HK-2 (cell line): ENCODE measurements at regions not wholly inside any gene's neighbourhood (a gene's known extent, or its start where the extent isn't known, plus 50 kb on each side); places are given as distances from the start of the nearest gene placed in this dataset.

Experiments
- DNase-seq: peaks from one replicate; pipeline ENCODE4 v3.0.0-alpha.2; 2018; ENCODE audit not compliant: unreplicated experiment

GRCh38 chr2:147711031-147711430, 133.8 kb upstream of the ACVR2A start:
- DNase-seq = no peak

- DNase-seq = no peak
These were observed 135.2 kb upstream of the ACVR2A start for GRCh38 chr2:147709655-147710054.

GRCh38 chr2:147703171-147703570, 141.7 kb upstream of the ACVR2A start:
- DNase-seq = no peak

GRCh38 chr2:147698166-147698565, 146.7 kb upstream of the ACVR2A start:
- DNase-seq = no peak

GRCh38 chr2:147696426-147696825, 148.4 kb upstream of the ACVR2A start:
- DNase-seq = no peak

DNA sequence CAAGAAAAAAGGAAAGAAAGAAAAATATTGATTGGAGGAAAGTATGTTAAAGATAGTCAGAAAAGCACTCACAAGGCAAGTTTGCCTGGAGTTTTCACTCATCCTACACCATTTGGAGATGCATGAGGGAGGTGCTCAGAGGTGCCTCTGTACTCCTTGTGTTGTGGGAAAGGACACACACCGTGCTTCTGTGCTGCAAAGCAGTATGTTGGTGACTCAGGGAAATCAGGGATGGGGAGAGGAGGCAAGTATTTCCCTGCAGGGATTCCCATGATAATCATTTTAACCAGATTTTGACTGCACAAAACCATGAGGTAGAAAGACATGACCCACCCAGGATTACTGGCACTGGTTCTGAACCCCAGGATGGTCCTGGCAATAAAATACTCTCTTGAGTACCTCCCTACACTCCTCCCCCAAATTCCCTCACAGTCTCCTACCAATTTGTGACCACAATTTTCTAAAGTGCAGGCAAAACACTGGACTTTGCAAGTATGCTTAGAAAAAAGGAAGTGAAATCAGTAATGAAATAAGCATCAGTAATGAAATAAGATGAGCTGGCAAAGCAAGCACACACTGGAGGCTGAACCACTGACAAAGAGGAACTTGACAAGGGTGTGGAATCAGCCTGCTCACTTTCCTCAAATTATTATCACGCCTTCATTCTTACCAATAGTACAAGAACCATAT, 155.5 kb upstream of the ACVR2A start:
- no peak for DNase-seq

- no peak for DNase-seq
These were observed 156.6 kb upstream of the ACVR2A start for GRCh38 chr2:147688242-147688641.

GRCh38 chr2:147686365-147686764, 158.5 kb upstream of the ACVR2A start:
- DNase-seq = no peak

DNA sequence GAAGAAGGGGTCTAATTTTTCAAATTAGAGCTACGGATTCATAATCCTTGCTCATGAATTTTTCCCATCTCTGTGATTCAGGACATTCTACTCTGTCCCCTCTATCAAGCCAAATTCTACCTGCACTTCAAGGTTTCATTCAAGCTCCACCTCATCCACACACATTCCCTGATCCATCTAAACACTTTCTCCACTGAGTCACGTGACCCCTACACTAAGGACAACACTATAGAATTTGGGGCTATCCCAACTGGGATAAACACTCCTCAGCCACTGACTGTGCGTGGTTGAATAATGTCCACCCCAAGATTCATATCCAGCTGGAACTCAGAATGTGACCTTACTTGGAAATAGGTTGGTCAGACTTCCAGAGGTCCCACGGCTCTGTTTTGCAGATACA, 159.9 kb upstream of the ACVR2A start:
- DNase-seq = no peak

- DNase-seq = no peak
These were observed 161.4 kb upstream of the ACVR2A start for GRCh38 chr2:147683380-147683779.

GRCh38 chr2:147681093-147681492, 163.7 kb upstream of the ACVR2A start:
- no peak for DNase-seq

DNA sequence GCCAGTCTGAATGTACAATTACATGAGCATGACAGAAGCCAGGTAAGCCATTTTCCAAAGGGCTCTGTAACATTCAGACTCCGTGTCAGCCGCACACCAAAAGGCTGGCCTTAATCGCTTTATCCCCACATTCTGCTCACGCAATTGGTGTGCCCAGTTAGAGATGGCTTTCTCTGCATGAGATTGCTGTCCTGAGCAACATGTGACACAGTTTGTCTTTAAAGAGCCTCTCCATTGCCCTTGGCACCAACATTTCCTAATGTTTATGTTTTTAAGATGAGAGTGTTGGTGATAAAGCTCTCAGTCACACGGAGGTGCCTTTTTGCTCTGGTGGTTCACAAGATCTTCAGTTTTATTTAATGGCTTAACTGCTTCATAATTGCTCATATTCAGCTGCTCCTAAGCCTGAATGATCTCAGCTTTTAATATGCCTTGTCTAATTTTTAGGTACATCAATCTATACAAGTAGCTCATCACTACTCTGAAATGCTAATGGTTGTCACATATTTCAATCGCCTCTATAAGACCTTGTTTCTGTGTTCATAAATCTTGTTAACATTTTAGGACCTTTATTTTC, 164.8 kb upstream of the ACVR2A start:
- no peak for DNase-seq

GRCh38 chr2:147679191-147679954, 165.5 kb upstream of the ACVR2A start:
- DNase-seq = no peak

- no peak for DNase-seq
These were observed 179.7 kb upstream of the ACVR2A start for GRCh38 chr2:147665105-147665504.

DNA sequence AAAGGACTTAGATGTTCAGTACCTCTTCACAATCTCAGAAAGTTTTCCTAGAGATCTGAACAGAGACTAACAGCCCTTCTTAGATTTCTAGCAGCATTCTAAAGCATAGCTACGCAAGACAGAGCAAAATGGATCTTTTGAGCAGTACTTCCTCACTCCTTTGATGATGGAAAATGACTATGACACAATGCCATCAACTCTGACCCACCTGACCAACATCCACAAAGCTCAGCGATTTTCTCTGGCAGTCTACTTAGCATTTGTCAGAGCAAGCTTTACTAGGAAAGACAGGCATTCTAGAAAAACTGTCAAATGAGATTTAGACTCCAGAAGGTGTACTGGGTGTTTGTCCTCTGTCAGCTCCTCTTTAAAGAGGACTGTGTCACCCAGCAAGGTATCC, 180.9 kb upstream of the ACVR2A start:
- DNase-seq = no peak

GRCh38 chr2:147663153-147663961, 181.5 kb upstream of the ACVR2A start:
- no peak for DNase-seq

GRCh38 chr2:147662221-147662620, 182.6 kb upstream of the ACVR2A start:
- DNase-seq = no peak

- DNase-seq = no peak
These were observed 184.1 kb upstream of the ACVR2A start for GRCh38 chr2:147660680-147661079.

- no peak for DNase-seq
These were observed 185.8 kb upstream of the ACVR2A start for GRCh38 chr2:147659051-147659450.

- DNase-seq = no peak
These were observed 187.5 kb upstream of the ACVR2A start for GRCh38 chr2:147657086-147658000.

DNA sequence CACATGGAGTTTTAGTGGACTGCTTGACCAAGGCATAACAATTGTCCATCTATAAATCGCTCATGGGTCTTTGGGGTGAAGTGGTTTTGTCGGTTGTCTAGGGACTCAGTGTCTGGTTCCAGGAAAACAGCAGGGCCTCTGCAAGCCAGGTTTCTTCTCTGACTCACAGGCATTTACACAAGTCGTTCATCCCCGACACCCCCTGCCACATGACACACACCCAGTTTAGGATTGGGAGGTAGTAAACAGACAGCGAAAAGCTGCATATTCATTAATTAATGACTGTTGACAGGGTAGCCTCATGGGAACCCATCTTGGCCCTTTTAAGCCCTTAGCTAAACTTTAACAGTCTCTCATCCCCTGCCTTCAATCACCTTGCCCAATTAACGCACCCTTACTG, 194.8 kb upstream of the ACVR2A start:
- DNase-seq = no peak
